ENCODE measurements at regions not wholly inside any gene's neighbourhood (a gene's known extent, or its start where the extent isn't known, plus 50 kb on each side); places are given as distances from the start of the nearest gene placed in this dataset.
"Not testable (repeated sequence)": the region's sequence is repeated elsewhere in the genome, so short reads cannot be mapped to it uniquely, and the experiment has no call there.

DNA sequence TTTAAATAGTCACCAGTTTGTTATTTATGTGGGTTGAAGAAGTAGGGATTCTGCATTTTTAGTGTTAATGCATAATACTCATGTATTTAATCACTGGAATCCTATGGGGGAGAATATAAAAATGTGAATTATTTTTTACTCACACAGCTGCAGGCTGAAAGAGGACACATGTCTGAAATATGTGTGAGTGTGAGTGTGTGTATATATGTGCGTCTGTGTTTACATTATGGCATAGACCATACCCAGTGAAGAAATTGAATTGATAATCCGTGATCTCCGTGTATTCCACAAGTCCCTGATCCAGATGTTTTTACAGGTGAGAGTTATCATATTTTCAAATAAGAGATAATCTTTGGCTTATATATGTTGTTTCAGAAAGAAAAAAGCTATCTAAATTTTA is 225.3 kb downstream of the ICOS start:
- no peak overlapping the region for H3K4me3 ChIP-seq (ENCODE audit: low read length)
- TF ChIP-seq, protein P1, sequence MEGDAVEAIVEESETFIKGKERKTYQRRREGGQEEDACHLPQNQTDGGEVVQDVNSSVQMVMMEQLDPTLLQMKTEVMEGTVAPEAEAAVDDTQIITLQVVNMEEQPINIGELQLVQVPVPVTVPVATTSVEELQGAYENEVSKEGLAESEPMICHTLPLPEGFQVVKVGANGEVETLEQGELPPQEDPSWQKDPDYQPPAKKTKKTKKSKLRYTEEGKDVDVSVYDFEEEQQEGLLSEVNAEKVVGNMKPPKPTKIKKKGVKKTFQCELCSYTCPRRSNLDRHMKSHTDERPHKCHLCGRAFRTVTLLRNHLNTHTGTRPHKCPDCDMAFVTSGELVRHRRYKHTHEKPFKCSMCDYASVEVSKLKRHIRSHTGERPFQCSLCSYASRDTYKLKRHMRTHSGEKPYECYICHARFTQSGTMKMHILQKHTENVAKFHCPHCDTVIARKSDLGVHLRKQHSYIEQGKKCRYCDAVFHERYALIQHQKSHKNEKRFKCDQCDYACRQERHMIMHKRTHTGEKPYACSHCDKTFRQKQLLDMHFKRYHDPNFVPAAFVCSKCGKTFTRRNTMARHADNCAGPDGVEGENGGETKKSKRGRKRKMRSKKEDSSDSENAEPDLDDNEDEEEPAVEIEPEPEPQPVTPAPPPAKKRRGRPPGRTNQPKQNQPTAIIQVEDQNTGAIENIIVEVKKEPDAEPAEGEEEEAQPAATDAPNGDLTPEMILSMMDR (conservative IDR thresholded peaks at IDR 0.05; ENCODE audit: low read length) = no peak
- no peak for DNase-seq (ENCODE audit: low read depth)

DNA sequence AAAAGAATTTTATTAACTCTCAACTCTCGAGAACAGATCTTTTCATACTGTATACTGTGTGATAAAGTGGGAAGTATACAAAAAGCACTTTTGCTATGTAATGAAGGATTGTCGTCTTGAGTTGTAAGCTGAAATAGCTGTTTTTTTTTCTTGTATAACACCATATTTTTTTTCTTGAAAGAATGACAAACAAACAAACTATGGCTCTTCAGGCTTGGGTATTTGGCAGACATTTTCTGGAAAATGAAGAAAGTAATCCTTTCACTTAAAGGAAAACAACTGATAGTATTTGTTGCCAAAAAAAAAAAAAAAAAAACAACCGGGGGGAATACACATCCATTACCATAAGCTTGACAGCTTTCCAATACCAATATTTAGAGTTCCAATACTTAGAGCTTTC is 230.4 kb downstream of the ICOS start:
- H3K4me3 ChIP-seq (ENCODE audit: low read length) = no peak overlapping the region
- TF ChIP-seq, protein P1 (conservative IDR thresholded peaks at IDR 0.05; ENCODE audit: low read length) = no peak
- DNase-seq (ENCODE audit: low read depth) = no peak

DNA sequence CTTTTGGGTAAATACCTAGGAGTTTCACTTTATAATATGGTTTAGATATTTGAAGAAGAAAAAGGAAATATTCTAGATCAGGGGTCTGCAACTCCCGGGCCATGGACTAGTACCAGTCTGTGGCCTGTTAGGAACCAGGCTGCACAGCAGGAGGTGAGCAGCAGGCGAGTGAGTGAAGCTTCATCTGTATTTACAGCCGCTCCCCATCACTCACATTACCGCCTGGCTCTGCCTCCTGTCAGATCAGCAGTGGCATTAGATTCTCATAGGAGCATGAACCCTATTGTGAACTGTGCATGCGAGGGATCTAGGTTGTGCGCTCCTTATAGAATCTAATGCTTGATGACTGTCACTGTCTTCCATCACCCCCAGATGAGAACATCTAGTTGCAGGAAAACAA is 231.1 kb downstream of the ICOS start:
- H3K4me3 ChIP-seq (ENCODE audit: low read length); DNase-seq (ENCODE audit: low read depth): not testable (repeated sequence)

DNA sequence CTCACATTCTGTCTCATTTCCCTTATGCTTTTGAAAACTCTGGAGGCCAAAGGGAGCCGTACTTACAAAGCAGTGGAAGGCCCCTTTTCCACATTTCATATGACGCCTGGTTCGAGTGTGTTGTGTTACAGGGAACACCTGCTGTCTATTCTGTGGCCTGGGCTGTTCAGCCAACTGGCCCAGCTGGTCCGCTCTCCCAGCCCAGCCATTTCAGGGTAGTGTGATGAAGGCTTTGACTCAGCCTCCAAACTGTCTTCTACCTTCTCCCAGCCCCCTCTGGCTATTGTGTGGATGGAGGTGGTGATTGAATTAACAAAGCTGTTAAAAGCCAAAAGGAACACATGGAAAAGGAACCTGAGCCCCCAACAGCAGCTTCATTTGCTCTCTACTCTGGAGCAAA is 233.8 kb downstream of the ICOS start:
- TF ChIP-seq, protein P1 (conservative IDR thresholded peaks at IDR 0.05; ENCODE audit: low read length) = no peak
- no peak overlapping the region for H3K4me3 ChIP-seq (ENCODE audit: low read length)
- DNase-seq (ENCODE audit: low read depth) = no peak

DNA sequence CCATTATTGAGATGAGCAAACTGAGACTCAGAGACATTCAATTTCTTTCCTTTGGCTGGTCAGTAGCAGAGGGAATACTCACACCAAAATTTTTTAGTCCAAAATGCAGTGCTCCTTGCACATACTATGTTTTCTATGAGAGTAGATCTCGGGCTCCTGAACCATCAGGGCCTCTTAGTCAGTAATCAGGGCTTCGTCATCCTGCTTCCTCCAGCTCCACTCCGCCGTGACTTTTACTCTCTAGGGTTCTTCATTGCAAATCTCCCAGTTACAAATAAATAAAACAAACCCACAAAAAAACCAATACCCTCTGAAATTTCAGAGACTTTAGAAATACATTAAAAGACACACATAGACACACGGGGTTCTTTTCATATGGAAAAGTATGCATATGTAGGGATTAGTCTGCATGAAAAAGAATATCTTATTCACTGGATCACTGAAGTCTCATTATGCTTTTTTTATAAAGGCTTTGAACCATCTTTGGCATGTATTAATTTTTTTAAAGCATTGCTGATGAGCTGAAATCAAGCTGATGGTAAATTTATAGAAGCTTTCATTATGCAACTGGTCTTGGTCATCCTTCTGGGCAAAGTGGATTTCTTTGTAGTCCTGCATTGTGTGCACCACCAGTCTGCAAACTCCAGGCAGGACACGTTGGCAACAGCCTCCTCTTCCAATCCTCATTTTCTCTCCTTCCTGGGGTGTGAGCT is 235.0 kb downstream of the ICOS start:
- TF ChIP-seq, protein P1 (conservative IDR thresholded peaks at IDR 0.05; ENCODE audit: low read length) = no peak
- DNase-seq (ENCODE audit: low read depth) = no peak
- no peak overlapping the region for H3K4me3 ChIP-seq (ENCODE audit: low read length)

DNA sequence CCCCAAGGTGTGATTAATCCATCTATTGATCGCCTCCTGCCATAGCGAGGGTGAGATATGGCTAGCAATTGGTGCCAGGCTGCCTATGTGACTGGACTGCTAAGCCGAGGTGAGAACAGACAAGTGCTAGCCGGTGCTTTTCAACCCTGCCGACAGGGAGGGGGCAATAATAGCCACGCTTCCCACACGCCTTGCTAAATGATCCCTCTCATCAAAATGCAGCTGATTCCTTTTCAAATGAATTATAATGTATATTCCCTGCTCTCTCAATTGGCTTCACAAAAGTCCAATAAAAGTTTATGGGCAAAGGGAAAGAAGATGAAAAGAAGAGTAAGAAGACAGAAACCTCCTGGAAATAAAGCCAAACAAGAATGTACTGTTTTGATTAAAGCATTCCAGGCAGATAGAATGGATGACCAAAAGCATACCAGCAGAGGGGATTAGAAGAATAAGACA is 235.6 kb downstream of the ICOS start:
- TF ChIP-seq, protein P1 (conservative IDR thresholded peaks at IDR 0.05; ENCODE audit: low read length) = no peak
- no peak overlapping the region for H3K4me3 ChIP-seq (ENCODE audit: low read length)
- DNase-seq (ENCODE audit: low read depth) = no peak

DNA sequence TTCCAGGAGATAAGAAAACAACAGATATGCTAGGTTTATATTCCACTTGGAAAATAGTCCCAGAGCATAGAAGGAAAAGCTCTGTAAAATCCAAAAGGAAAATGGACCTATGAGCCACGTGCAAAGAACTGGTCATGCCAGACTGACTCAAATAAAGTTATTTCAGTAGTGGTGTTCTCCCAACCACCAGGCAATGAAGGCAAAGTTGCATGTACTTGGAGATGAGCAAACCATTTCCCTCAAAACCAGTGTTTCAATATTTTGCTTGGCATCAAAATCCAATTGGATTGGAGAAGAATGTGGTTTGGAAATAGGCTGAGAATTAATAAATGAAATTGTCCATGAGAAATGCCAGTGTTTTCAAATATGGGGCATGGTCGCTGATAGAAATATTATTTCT is 237.5 kb downstream of the ICOS start:
- DNase-seq (ENCODE audit: low read depth) = no peak
- H3K4me3 ChIP-seq (ENCODE audit: low read length) = no peak overlapping the region
- TF ChIP-seq, protein P1 (conservative IDR thresholded peaks at IDR 0.05; ENCODE audit: low read length) = no peak

Data from AG10803 (cell line).